Erythroblast (primary cell): ENCODE measurements at regions not wholly inside any gene's neighbourhood (a gene's known extent, or its start where the extent isn't known, plus 50 kb on each side); places are given as distances from the start of the nearest gene placed in this dataset.

Experiments used
- GATA1 ChIP-seq: IDR thresholded peaks from 2 replicates; pipeline ENCODE4 v1.6.1; 2011; ENCODE audit warnings: low read depth, mild to moderate bottlenecking, control low read depth, low read length, moderate library complexity
- POLR2A ChIP-seq: IDR thresholded peaks from 2 replicates; pipeline ENCODE4 v1.6.1; 2011; ENCODE audit warnings: mild to moderate bottlenecking, low read length

- TF ChIP-seq POLR2A (no peak), GATA1 (no peak)
Observed at GRCh38 chr12:81022531-81022930, 55.3 kb upstream of the ACSS3 start.
